DOHH2 (cell line): ENCODE measurements at regions not wholly inside any gene's neighbourhood (a gene's known extent, or its start where the extent isn't known, plus 50 kb on each side); places are given as distances from the start of the nearest gene placed in this dataset.

Experiments
- CTCF ChIP-seq: fragments of 200-600 bp; sonication (generic); IDR thresholded peaks from one replicate; pipeline ENCODE4 v1.5.1; 2014; ENCODE audit warnings: antibody characterized with exemption, mild to moderate bottlenecking, low read depth, low read length; ENCODE audit not compliant: poor library complexity, severe bottlenecking
- EZH2phosphoT487 ChIP-seq: fragments of 200-600 bp; sonication (generic); IDR thresholded peaks from 2 replicates; pipeline ENCODE4 v1.6.1; 2017; ENCODE audit warnings: borderline replicate concordance, mild to moderate bottlenecking, antibody characterized with exemption, low read length, moderate library complexity, mixed read lengths

GRCh38 chr12:75820071-75820470 lies 211.5 kb downstream of the PHLDA1 start:
- TF ChIP-seq CTCF = no peak
- no peak for TF ChIP-seq EZH2phosphoT487
